HG03139 (cell line): ENCODE measurements at regions not wholly inside any gene's neighbourhood (a gene's known extent, or its start where the extent isn't known, plus 50 kb on each side); places are given as distances from the start of the nearest gene placed in this dataset.
"Not testable (repeated sequence)": the region's sequence is repeated elsewhere in the genome, so short reads cannot be mapped to it uniquely, and the experiment has no call there.

ENCODE experiments used
- ATAC-seq: cut with Tn5 transposase; IDR thresholded peaks from one replicate; pipeline ENCODE4 v1.9.1; 2021; ENCODE audit not compliant: unreplicated experiment

DNA sequence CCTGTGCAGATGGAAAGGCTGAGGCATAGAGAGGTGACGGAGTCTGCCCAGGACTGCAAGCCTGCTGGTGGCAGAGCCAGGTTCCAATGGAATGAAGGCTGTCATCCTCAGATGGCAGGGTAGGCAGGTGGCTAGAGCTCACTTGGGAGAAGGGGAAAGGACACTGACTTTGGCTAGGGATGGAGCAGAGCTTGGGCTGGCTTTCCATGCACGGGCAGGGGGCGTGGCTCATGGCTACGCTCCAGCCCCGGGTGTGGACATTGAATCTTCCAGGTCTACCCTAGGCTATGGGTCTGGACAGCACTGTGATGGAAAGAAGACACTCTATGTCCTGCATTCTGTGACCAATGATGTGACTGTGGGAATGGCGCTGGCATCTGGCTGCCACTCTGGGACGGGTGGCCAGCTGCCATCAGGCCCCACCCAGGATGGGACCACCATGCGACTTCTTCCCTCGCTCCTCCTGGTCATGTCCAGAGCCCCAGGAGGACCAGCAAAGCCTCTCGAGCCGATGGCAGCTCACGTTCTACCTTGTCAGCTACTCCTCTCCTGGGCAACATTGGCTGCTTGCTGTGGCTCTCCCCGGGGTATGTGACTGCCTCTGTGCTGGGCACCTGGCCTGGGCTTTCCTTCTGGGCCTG is 398.7 kb downstream of the TMEM121 start:
- ATAC-seq, result no peak

DNA sequence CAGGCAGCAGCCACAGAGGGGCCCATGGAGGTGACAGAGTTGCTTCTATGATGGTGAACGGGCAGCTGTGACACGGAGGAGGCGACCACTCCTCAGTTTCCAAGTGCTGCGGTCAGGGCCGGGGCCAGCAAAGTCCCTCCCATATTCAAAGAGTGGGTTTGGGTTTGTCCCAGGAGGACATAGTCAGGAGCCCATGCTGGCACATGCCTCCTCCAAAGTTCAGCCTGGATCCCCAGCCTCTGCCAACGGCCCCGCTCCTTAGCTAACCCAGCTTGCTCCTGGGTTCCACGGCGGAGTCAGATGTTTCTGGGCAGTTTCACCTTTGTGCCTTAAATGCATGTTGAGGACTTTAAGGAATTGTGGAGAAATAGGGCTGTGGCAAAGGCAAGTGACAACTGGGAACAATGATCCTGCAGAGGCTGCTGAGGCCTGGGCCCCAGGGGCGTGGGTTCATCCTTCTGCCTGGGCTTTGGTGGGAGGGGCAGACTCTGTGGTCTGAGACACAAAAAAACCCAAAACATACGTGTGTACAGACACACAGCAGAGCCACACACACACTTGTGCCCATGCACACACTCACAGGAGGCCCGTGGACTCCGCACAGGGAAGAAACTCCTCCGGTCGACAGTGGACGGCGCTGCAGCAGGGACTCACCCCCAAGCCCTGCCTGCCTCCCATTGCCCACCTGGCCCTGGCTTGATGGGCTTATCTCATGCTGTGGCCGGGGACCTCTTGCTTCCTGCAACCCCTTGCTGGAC is 399.4 kb downstream of the TMEM121 start:
- ATAC-seq, result no peak

DNA sequence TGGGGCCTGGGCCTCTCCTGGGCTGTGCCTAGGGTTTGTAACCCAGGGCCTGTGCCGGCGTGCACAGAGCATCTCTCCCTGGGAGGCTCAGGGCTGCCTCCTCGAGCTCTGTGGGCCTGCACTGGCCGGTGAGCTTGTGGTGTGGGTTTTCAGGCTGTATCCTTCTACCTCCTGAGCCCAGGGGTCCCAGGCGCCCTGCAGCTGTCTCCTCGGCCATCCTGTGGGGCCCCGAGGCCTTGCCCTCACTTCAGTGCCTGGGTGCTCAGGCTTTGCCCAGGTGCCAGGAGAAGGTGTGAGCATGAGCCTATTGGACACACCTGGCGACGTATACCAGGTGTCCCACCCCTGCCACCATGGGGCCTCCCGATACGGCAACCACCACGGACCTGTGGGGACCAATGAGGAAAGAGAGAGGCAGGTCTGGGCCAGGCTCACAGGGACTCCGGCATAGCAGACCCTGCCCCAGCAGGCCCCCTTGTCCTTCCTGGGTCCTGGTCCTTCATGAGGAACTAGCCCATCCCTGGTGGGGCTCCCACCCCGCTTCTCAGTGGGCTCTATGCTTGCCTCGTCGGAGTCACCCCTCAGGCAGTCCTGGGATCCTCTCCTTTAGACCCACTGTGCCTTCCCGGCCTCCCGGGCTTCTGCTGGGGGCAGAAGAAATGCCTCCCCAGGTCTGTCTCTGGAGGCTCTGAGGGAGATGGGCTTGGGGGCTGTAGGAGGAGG is 400.2 kb downstream of the TMEM121 start:
- ATAC-seq, result no peak

DNA sequence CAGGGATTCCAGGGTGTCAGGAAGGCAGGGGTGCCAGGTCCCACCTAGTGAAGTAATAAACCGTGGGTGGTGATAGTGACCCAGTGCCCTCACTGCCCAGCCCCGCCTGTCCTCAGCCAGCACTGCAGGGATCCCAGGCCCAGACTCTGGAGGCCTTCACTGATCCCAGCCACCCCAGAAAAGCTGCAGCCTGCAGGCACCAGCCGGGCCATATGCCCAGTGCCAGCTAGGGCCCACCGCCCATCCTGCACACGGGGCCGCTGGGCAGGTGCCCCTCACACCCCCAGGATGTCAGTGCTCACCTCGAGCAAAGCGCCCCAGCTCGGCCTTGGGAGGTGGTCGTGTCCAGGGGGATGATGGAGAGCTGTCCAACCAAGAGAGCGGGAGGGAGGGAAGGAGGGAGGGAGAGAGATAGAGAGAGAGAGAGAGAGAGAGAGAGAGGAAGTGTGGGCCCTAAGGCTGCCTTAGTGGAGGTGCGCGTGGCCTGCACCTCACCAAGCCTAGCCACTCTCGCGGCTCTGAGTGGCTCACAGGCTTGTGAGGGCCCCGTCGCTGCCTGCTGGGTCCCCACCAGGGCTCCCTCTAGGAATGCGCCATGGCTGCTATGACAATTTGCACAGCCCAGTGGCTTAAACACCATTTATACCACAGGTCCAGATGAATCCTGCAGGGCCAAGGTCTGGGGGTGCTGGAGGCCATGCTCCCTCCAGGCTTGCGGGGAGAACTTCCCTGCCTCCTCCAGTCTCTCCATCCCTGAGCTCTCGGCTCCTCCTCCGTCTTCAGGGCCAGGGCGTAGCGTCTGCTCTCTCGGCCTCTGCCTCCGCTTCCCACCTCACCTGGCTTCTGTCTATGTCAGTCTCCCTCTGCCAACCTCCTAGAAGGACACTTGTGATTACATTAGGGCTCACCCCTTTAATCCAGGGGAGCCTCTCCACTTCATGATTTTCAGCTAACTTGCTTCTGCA is 401.0 kb downstream of the TMEM121 start:
- no peak for ATAC-seq

DNA sequence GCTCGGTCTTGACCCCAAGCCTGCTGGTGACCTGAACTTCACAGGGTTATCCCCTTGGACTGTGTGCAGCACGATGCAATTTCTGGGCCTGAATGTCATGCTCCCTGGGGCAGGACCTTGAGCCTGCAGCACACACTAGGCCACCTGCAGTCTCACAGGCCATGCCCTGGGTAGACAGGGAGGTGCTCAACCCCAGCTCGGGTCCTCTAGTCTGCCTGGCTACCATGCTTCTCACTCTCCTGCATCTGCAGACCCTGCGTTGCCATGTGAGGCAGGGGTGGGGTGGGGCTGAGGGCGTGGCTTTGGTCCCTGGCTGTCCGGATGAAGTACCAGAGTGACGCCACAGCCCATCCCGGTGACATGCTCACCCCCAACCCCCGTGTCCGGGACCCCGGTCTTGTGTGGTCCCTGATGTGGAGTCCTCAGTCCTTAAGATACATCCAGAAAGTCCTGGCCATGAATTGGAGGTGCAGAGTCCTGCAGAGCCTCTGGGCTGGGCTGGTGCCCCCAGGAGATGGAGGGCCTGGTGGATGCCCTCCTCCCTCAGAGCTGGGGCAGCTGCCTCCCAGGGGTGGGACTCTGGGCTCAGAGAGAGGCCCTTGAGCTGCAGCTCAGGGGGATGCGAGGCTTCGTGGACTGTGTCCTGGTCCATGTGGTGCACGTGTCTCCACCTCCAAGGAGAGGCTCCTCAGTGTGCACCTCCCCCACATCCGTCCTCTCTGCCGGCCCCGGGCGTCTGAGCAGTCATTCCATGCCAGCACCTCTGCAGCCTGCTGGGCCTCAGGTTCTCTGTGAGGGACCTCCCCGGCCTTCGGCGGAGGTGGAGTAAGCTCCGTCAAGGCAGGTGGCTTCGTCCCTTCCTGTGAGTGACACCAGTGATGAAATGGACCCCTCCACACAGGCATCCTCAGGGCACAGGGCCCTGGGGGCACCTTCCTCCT is 402.1 kb downstream of the TMEM121 start:
- not testable (repeated sequence) for ATAC-seq

DNA sequence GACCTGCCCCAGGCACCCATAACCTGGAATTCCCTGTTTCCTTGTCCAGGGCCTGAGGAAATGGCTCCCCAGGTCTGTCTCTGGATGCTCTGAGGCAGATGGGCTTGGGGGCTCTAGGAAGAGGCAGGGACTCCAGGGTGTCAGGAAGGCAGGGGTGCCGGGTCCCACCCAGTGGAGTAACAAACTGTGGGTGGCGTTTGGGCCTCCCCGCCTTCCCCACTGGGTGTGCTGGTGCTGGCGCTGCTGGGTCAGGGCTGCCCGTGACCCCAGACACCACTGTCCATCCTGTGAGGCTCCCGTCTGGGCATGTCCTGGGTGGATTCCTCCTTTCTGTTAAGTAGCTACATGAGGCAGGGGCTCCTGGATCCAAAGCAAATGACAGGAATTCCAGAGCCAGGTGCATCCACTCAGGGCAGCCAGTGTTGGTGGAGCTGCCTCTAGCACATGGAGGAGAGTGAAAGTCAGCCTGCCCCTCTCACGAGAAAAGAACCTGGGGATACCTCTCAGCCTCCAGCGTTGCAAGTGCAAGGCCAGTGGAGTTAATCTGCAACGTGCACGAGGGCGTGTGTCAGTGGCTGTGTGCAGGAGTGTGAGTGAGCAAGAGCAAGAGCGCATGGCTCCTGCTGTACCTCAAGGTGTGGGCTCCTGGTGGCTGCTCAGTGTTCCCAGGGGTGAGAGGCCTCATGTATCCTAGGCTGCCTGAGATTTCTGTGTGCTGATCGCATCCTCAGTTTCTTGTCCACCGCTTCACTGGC is 403.1 kb downstream of the TMEM121 start:
- ATAC-seq, result no peak

DNA sequence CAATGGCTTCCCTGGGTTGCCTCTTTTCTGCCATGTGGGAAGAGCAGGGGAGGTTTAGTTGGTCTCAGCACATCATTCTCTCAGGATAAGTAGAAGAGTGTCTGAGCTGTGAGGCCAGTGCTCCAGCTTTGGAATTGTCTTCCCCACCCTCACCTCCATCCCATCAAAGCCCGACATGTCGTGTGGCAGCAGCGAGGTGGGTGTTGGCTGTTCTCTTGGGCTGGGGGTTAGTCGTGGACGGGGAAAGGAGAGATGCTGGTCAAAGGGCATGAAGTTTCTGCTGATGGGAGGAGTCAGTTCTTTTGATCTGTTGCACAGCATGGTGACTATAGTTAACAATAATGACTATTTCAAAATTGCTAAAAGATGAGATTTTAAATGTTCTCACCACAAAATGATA is 404.2 kb downstream of the TMEM121 start:
- no peak for ATAC-seq

DNA sequence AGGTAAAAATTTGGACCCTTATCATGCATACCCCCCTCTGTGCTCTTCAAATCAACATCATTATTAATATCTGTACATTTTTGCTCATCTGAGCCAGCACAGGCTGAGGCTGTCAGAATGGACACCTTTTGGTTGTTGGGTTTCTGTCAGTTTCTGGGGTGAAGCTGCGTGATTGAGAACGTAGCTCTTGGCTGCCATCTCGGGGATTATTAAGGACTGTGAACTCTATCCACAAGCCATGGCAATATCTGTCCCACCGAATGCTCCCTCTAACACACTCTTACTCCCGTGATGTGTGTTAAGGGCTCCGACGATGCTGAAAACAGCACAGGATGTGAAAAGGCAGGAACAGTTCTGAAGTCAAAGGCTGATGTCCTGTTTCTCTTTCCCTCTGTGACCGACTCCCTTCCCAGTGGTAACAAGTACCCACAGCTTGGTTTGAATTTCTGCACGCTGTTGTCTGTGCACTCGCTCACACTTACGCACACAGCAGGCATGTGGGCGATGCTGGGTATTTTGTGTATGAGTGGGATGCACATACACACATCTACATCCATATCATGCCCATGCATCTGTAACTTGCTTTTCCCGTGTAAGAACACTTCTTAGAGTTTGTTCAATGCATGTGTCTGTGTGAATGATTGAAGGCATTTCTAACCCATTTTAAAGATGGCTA is 405.6 kb downstream of the TMEM121 start:
- no peak for ATAC-seq

DNA sequence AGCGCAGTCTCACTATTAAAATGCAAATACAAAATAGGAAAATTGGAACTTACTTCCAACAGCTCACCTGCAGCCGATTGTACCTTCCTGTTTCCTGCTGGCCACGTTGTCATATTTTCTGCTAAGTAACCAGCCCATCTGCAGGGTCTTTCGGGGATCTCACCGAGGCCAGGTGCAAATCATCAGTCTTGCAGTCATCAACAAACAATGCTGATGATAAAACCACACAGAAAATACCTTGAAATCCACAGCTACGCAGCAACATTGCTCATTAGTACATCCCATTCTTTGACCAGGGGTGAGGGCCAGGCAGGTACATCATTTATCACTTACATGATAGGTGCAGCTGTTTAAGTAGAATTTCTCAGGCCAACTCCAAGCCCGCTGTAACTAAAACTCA is 406.9 kb downstream of the TMEM121 start:
- no peak for ATAC-seq

DNA sequence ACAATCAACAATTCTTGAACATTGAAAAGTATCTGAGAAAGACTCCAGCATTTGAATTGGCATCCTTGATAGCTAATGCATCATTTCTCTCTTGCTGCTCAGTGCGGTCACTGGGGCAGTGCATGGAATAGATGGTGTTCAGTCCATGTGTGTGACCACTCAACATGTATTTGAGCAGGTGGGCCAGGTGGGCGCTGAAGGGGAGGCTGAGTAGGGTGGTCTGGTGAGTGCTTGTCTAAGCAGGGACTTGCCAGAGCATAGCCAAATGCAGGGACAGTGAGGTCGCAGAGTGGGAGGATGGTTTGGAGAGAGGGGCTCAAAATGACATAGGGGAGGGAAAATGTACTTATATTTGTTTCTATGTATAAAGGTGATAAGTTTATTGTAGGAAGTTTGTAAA is 409.0 kb downstream of the TMEM121 start:
- ATAC-seq, result no peak

DNA sequence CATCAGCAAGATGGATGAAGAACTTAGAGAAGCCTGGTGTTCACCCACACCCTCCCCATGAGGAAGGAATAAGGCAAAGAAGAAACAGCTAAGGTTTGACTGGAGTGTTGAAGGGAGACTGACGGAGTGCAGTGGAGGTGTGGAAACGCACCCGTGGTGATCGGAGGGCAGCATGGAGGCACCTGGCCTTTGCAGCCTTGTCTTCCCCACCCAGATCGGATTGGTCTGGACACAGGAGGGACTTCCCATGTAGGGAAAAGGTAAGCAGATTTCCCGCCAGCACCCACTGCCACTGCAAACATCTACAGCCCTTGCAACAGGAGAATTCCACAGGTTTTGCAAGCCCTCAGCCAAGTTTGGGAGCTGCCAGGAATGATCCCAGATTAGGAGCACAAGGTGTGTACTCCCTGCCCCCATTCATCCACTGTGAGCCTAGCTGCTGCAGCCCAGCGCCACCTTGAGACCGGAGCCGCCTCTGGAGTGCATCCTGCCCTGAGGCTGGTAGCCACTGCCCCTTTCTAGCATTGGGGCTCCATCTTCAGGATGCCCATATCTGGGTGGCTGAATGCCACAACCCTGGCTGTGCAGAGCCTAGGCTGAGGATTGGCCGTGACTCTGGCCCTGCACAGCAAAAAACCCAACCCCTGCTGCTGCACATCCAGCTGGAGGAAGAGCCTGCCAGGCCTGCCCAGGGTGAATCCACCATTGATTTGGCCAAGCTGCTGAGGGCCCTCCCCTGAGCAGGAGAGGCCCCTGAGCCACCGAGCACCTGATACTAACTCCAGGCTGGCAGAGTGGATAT is 411.1 kb downstream of the TMEM121 start:
- no peak for ATAC-seq

DNA sequence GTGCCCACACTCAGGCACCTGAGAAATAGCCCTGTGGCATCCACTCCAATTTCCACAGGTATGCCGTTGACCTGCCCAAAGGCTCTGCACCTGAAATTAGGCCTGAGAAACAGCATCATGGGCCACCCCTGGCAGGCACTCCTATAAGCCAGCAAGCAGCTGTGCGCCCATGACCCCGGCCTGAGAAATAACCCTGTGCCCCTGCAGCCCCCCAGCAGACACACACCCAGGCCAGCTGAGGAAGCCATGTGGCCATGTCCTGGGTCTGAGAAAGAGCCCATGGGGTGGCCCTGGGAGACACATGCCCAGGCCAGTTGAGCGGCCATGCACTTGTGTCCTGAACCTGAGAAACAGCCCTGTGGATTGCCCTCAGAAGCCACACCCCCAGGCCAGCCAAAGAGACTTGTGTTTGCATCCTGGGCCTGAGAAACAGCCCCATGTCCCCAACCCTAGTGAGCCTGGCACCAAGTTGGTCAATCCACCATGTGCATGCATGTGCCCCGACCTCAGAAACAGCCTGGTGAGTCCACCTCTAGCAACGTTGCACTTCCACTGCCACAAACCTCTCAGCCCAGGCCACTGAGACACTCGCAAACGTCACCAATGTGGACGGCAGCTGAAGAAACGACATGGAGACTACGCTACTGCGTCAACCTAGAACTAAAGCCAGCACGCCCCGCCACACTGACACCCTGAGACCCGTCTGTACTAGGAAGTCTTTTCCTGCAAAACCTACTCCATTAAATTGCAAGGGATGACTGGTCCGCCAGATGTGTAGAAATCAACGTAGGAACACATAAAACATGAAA is 411.9 kb downstream of the TMEM121 start:
- ATAC-seq, result no peak

DNA sequence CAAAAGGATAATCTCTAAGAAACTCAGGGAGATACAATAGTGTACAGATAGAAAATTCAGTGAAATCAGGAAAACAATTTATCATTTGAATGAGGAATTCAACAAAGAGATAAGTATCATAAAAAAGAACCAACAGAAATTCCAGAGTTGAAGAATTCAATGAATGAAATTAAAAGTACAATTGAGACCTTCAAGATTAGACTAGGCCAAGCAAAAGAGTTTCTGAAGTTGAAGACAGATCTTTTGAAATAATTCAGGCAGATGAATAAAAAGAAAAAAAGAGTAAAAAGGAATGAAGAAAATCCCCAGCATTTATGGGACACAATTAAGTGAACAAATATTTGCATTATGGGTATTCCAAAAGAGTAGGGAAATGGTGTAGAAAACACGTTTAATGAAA is 412.6 kb downstream of the TMEM121 start:
- ATAC-seq, result no peak

DNA sequence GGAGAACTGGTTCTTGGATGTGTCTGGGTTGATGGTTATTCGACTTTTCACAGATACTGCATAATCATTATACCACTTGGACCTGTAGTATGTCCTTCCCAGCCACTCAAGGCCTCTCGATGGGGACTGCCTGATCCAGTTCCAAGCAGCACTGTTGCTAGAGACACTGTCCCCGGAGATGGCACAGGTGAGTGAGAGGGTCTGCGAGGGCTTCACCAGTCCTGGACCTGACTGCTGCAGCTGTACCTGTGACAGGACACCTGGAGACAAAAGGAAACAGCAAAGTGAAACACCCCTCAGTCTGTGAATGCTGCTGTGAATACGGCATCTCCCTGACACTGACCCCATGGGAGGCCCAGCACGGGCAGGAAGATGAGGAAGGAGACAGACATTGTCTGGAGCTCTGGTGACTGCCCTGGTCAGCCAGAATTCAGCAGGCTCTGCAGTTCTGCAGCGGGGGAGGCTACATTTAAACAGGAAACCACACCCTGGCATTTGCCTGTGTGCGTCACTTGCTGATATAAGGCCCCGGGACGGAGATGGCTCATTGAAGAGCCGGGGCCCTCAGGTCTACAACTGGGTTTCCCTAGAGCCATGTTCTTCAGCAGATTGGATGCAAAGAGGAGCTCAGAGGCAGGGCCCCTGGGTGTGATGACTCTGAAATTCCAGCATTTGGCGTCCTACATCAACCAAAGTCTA is 413.6 kb downstream of the TMEM121 start:
- ATAC-seq, result no peak

DNA sequence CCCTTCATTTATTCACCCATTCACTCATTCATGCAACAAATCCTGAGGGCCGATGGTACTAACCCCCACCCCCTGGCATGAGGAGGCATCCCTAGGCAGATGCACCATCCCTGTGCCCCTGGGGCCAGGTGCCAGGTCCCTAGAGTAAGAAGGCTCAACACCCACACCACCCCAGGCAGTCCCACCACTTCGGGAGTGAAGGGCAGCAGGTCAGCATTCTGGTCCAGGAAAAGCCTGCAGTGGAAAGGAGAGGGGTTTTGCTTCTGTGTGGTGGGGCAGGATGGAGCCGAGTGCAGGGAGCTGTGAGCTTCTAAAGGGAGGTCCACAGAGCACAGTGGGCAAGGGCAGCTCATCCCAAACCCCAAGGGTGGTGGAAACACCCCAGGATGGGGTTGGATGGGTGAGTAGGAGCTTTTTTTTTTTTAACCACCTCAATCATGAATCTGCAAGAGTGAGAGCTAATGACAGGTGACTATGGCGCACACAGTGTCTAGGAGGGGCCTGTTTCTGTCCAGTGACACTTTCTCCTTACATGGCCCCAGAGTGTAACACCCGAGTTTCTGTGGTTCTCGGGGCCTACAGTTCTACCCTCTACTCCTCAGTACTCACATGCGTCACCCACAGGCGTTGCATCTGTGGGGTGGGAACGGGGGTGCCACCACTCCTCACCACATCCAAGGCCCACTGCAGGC is 414.3 kb downstream of the TMEM121 start:
- no peak for ATAC-seq
